ENCODE measurements at regions not wholly inside any gene's neighbourhood (a gene's known extent, or its start where the extent isn't known, plus 50 kb on each side); places are given as distances from the start of the nearest gene placed in this dataset.

GRCh38 chr2:52501715-52502475, 1265.7 kb upstream of the CHAC2 start:
- no peak for TF ChIP-seq POLR2AphosphoS5 (IDR thresholded peaks at IDR 0.05; ENCODE audit: low read depth, low read length)

- TF ChIP-seq REST (IDR thresholded peaks at IDR 0.05; ENCODE audit: insufficient read depth in 1 of 2, low read depth in 2 of 2, low read length in 2 of 2) (no peak), FOXP2 (optimal IDR thresholded peaks at IDR 0.05; ENCODE audit: borderline replicate concordance, extremely low read depth, extremely low read length, insufficient read depth) (no peak), POLR2AphosphoS5 (IDR thresholded peaks at IDR 0.05; ENCODE audit: low read depth, low read length) (no peak), SIN3A (IDR thresholded peaks at IDR 0.05; ENCODE audit: borderline replicate concordance, insufficient read depth, low read length) (no peak), TAF1 (IDR thresholded peaks at IDR 0.05; ENCODE audit: borderline replicate concordance, insufficient read depth, low read length) (no peak)
These were observed 1267.0 kb upstream of the CHAC2 start for GRCh38 chr2:52500561-52500960.

GRCh38 chr2:52498077-52498750, 1269.4 kb upstream of the CHAC2 start:
- TF ChIP-seq REST (IDR thresholded peaks at IDR 0.05; ENCODE audit: insufficient read depth in 1 of 2, low read depth in 2 of 2, low read length in 2 of 2) (no peak), FOXP2 (optimal IDR thresholded peaks at IDR 0.05; ENCODE audit: borderline replicate concordance, extremely low read depth, extremely low read length, insufficient read depth) (no peak), TAF1 (IDR thresholded peaks at IDR 0.05; ENCODE audit: borderline replicate concordance, insufficient read depth, low read length) (no peak), POLR2AphosphoS5 (IDR thresholded peaks at IDR 0.05; ENCODE audit: low read depth, low read length) (no peak), SIN3A (IDR thresholded peaks at IDR 0.05; ENCODE audit: borderline replicate concordance, insufficient read depth, low read length) (no peak)

GRCh38 chr2:52495816-52496215, 1271.8 kb upstream of the CHAC2 start:
- TF ChIP-seq REST (IDR thresholded peaks at IDR 0.05; ENCODE audit: insufficient read depth in 1 of 2, low read depth in 2 of 2, low read length in 2 of 2) (no peak), FOXP2 (optimal IDR thresholded peaks at IDR 0.05; ENCODE audit: borderline replicate concordance, extremely low read depth, extremely low read length, insufficient read depth) (no peak), SIN3A (IDR thresholded peaks at IDR 0.05; ENCODE audit: borderline replicate concordance, insufficient read depth, low read length) (no peak), TAF1 (IDR thresholded peaks at IDR 0.05; ENCODE audit: borderline replicate concordance, insufficient read depth, low read length) (no peak), POLR2AphosphoS5 (IDR thresholded peaks at IDR 0.05; ENCODE audit: low read depth, low read length) (no peak)

GRCh38 chr2:52477166-52477565, 1290.4 kb upstream of the CHAC2 start:
- TF ChIP-seq TAF1 (IDR thresholded peaks at IDR 0.05; ENCODE audit: borderline replicate concordance, insufficient read depth, low read length) (no peak), POLR2AphosphoS5 (IDR thresholded peaks at IDR 0.05; ENCODE audit: low read depth, low read length) (no peak), REST (IDR thresholded peaks at IDR 0.05; ENCODE audit: insufficient read depth in 1 of 2, low read depth in 2 of 2, low read length in 2 of 2) (no peak), SIN3A (IDR thresholded peaks at IDR 0.05; ENCODE audit: borderline replicate concordance, insufficient read depth, low read length) (no peak), FOXP2 (optimal IDR thresholded peaks at IDR 0.05; ENCODE audit: borderline replicate concordance, extremely low read depth, extremely low read length, insufficient read depth) (no peak)

Measured in PFSK-1 (cell line).